GM11168 (cell line): ENCODE measurements at regions not wholly inside any gene's neighbourhood (a gene's known extent, or its start where the extent isn't known, plus 50 kb on each side); places are given as distances from the start of the nearest gene placed in this dataset.
"Not testable (repeated sequence)": the region's sequence is repeated elsewhere in the genome, so short reads cannot be mapped to it uniquely, and the experiment has no call there.

ENCODE experiments used
- in situ Hi-C: fragments of 300-500 bp; cut with MboI; formaldehyde crosslinking; loops from one replicate; pipeline ENCODE4 v1.12.0; 2022; ENCODE audit warnings: low sequenced_read_pairs; ENCODE audit not compliant: unreplicated experiment

DNA sequence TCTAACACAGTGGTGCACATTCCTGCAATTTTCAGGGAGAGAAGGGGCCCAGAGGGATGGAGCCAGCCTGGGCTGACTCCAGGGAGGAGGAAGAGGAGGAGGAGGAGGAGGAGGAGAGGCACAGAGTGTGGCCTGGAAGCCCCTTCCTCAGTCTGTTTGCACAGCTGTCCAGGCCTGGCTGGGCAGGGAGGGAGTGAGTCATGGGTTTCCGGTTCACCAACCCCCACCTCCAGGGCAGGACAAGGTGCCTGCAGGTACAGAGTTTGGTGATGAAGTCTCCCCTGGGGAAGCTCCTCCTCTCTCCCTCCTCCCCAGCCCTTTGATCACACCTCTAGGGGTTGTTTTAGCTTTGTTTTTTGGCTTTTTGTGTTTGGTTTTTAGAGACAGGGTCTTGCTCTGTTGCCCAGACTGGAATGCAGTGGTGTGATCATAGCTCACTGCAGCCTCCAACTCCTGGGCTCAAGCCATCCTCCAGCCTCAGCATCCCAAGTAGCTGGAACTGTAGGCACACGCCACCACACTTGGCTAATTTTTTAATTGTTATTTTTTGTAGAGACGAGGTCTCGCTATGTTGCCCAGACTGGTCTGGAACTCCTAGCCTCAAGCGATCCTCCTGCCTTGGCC is 77.5 kb upstream of the CUX1 start:
- in situ Hi-C loops = no loop called here

DNA sequence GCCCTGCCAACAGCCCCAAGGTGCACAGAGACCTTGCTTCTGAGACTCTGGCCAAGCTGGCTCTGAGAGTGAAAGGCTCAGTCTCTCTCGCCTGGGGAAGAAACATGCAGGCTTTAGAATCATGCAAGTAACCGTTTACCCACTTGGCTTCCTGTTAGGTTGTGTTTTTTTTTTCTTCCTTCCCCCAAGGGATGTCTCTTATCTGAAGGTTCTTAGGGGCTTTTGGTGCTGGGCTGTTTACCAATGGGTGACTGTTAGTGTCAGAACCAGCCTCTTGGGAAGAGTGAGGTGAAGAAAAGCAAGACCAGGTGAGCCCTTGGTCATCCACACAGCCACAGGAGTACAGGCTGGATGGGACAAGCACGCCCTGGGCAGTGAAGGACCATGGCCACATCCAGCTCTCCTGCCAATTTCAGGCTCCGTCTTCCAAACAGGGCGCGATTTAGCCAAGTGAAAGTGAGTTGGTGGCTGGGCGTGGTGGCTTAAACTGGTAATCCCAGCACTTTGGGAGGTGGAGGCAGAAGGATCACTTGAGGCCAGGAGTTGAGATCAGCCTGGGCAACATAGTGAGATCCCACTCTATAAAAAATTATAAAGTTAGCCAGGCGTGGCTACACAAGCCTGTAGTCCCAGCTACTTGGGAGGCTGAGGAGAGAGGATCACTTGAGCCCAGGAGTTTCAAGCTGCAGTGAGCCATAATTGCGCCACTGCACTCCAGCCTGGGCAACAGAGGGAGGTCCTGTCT is 76.3 kb upstream of the CUX1 start:
- in situ Hi-C loops = no loop called here

- in situ Hi-C loops = no loop called here
Observed at GRCh38 chr7:101743241-101743994, 74.0 kb upstream of the CUX1 start.

- in situ Hi-C loops = no loop called here
Observed at GRCh38 chr7:101743995-101744360, 73.4 kb upstream of the CUX1 start.

GRCh38 chr7:101744588-101744987 is 72.8 kb upstream of the CUX1 start:
- in situ Hi-C loops = no loop called here

GRCh38 chr7:101746314-101746713 is 71.1 kb upstream of the CUX1 start:
- in situ Hi-C loops = no loop called here

- in situ Hi-C loops = no loop called here
Observed at GRCh38 chr7:101747053-101747878, 70.2 kb upstream of the CUX1 start.

DNA sequence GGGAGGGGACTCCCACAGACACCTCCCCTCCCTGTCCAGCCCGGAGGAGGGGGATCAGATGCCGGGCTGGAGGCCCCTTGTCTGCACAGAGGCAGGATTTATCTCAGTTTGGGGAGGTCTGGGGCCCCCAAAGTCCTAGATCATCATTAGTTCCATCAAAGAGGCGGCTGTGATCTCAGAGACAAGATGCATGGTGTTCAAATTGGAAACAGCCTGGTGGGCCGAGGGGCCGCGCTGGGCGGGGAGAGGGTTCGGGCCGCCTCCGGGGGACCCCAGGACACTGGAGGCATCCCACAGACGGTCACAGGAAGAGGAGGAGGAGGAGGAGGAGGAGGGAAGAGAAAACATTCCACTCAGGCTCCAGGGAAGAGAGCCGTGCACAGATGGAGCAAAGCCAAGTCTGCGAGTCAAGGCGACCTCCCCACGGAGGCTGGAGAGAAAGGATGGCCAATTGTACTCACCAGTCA is 69.5 kb upstream of the CUX1 start:
- in situ Hi-C loops = no loop called here

DNA sequence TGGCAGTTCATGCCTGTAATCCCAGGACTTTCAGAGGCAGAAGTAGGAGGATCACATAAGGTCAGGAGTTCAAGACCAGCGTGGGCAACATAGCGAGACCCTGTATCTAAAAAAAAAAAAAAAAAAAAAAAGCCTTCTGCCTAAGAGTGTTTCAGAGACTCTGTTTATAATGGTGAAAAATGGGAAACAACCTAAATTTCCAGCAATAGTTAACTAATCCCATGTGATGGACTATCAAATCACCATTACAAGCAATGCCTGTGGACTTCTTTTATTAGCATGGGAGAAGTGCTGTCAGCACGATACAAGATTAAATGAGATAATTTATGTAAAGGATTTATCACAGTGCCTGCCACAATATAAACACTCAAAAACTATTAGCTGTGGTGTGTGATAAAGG is 67.5 kb upstream of the CUX1 start:
- in situ Hi-C loops = no loop called here

- in situ Hi-C loops = no loop called here
Observed at GRCh38 chr7:101753316-101753715, 64.1 kb upstream of the CUX1 start.

- in situ Hi-C loops = no loop called here
Observed at GRCh38 chr7:101754424-101755159, 62.8 kb upstream of the CUX1 start.

DNA sequence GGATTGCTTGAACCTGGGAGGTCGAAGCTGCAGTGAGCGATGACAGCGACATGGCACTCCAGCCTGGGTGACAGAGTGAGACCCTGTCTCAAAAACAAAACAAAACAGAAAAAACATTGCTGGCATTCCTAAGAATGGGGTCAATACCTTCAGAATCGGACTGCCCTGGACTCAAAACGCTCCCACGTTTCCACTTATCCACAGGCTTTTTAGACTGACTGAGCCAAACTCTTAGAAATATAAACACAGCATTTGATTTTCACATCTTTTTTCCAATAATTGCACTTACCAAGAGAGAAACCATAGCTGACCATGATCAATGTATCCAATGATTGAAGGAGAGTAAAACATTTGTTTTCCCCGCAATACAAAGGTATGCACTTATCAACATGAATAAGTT is 59.5 kb upstream of the CUX1 start:
- in situ Hi-C loops = no loop called here

DNA sequence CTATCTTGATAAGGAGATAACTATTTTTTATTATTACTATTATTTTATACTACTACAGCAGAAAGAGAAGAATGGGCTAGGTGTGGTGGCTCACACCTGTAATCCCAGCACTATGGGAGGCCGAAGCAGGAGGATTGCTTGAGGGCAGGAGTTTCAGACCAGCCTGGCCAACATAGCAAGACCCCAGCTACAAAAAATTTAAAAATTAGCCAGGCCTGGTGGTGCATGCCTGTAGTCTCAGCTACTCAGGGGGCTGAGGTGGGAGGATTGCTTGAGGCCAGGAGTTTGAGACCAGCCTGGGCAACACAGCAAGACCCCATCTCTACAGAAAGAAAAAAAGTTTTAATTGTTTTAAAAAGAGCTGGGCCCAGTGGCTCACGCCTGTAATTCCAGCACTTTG is 58.9 kb upstream of the CUX1 start:
- in situ Hi-C loops = not testable (repeated sequence)

- in situ Hi-C loops = no loop called here
Observed at GRCh38 chr7:101764221-101764620, 53.2 kb upstream of the CUX1 start.

GRCh38 chr7:101767544-101767943 is 49.9 kb upstream of the CUX1 start:
- in situ Hi-C loops = no loop called here
